ENCODE measurements at regions not wholly inside any gene's neighbourhood (a gene's known extent, or its start where the extent isn't known, plus 50 kb on each side); places are given as distances from the start of the nearest gene placed in this dataset.

DNA sequence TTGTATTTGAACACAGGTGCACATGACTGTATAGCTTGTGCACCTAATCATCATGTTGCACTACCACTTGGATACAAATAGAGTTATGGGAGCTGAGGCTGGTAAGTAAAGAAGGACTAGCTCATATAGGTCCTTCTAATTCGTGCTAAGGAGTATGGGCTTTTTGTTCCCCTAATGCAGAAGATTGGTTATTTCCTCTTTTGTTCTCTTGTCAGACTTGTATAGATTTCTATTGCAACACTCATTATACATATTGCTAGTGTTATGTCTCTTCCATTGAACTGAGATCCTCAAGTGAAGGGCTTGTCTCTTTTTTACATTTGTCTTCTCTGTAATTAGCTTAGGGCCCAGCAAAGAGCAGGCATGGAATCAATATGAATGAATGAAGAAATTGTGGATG, 54.1 kb upstream of the ARHGAP20 start:
- no peaks in the 10 kb centered on the region for H3K36me3 ChIP-seq (ENCODE audit: control insufficient read depth in 2 of 2, insufficient read depth in 1 of 2, low read length in 2 of 2)
- H3K4me3 ChIP-seq (ENCODE audit: low read depth, low read length) = no peak overlapping the region
- ChIA-PET CTCF (no interaction called here), POLR2A (no interaction called here)
- no peak overlapping the region for H3K27ac ChIP-seq (ENCODE audit: extremely low read depth, low read depth, low read length)
- H3K4me1 ChIP-seq (ENCODE audit: control insufficient read depth, insufficient read depth, low read length) = peaks cover 4% of the 10 kb centered on the region; the same call in 1 of the 2 replicates
- H3K9me3 ChIP-seq (ENCODE audit: control insufficient read depth, insufficient read depth, low read depth, low read length) = no peaks in the 10 kb centered on the region
- TF ChIP-seq YY1 (tag by site-specific recombination; IDR thresholded peaks at IDR 0.05) = no peak
- TF ChIP-seq, protein P1, sequence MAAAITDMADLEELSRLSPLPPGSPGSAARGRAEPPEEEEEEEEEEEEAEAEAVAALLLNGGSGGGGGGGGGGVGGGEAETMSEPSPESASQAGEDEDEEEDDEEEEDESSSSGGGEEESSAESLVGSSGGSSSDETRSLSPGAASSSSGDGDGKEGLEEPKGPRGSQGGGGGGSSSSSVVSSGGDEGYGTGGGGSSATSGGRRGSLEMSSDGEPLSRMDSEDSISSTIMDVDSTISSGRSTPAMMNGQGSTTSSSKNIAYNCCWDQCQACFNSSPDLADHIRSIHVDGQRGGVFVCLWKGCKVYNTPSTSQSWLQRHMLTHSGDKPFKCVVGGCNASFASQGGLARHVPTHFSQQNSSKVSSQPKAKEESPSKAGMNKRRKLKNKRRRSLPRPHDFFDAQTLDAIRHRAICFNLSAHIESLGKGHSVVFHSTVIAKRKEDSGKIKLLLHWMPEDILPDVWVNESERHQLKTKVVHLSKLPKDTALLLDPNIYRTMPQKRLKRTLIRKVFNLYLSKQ (tag by site-specific recombination; IDR thresholded peaks at IDR 0.05; ENCODE audit: borderline replicate concordance) = no peak
- TF ChIP-seq ZNF660 (tag by site-specific recombination; IDR thresholded peaks at IDR 0.05) = no peak

DNA sequence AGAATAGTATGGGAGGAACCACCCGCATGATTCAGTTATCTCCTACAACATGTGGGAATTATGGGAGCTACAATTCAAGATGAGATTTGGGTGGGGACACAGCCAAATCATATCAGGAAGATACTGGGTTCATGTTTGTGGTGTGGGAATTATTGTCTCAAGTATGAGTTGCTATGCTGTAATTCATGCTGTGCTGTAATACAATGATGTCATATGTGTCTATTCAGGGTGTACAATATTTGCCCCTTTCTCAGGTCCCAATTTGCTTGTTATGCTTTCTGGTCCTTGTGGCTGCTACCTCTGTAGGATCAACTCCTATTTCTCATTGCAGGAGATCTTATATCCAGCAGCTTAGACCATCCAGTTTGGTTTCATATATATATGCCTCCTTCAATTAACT, 52.2 kb upstream of the ARHGAP20 start:
- CTCF ChIA-PET = no interaction called here

DNA sequence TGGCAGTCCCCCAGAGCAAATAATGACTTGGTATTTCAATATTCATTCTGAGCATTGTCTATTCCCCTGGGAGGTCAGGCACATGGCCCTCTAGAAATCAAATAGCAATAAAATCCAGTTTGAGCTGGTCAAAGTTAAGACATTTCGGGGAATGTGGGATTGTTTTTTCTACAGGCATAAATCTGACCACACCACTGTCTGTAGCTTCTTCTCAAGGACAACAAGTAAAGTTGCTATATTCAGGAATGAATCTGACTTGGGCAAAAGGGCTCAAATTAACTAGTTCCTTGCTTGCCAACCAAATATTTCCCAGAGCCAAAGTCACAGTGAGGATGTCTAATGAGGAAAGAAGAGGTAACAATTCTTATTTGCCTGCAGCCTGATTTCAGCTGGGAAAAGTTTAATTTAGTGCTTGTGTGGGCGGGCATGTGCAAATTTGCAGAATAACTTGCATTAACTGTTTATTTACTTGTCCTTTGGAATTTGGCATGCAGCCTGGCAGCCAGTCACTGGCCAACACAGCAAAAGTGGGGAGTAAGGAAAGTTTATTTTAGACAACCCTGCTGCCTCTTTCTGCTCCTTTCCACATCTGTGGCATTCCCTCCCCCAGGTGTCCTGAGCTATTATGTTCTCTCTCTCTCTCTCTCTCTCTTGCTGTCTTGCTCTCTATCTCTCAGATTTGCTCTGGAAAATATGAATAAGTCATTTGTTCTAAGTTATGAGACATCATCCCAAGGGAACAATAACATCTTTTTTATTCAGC, 51.2 kb upstream of the ARHGAP20 start:
- H3K27ac ChIP-seq (ENCODE audit: extremely low read depth, low read depth, low read length) = no peak overlapping the region
- peaks cover 4% of the 10 kb centered on the region; the same call in 1 of the 2 replicates for H3K4me1 ChIP-seq (ENCODE audit: control insufficient read depth, insufficient read depth, low read length)
- H3K9me3 ChIP-seq (ENCODE audit: control insufficient read depth, insufficient read depth, low read depth, low read length) = no peaks in the 10 kb centered on the region
- POLR2A ChIA-PET = no interaction called here
- CTCF ChIA-PET = interaction anchor here (0.6 to 0.7 kb wide), 2 partner anchors 17 to 1112 kb away, joined by 3 read pairs; no protein-coding TSS in a partner anchor
- no peak overlapping the region for H3K4me3 ChIP-seq (ENCODE audit: low read depth, low read length)
- no peaks in the 10 kb centered on the region for H3K36me3 ChIP-seq (ENCODE audit: control insufficient read depth in 2 of 2, insufficient read depth in 1 of 2, low read length in 2 of 2)
- TF ChIP-seq ZNF501 (tag by site-specific recombination; IDR thresholded peaks at IDR 0.05) (no peak), ZNF302 (tag by site-specific recombination; IDR thresholded peaks at IDR 0.05; ENCODE audit: low read depth) (no peak), KLF1 (tag by site-specific recombination; IDR thresholded peaks at IDR 0.05) (no peak), ZNF155 (tag by site-specific recombination; IDR thresholded peaks at IDR 0.05) (no peak), ZNF549 (tag by site-specific recombination; IDR thresholded peaks at IDR 0.05) (no peak), WT1 (tag by site-specific recombination; IDR thresholded peaks at IDR 0.05) (peak; percentile 31; the same call in 1 of the 2 replicates), ZBTB8A (tag by site-specific recombination; IDR thresholded peaks at IDR 0.05) (no peak), YY1 (tag by site-specific recombination; IDR thresholded peaks at IDR 0.05) (no peak), ZFHX2 (tag by site-specific recombination; conservative IDR thresholded peaks at IDR 0.05) (peak; percentile 46; the same call in 1 of the 2 replicates), FEZF1 (tag by site-specific recombination; IDR thresholded peaks at IDR 0.05) (peak; percentile 43)
- TF ChIP-seq, protein P2, sequence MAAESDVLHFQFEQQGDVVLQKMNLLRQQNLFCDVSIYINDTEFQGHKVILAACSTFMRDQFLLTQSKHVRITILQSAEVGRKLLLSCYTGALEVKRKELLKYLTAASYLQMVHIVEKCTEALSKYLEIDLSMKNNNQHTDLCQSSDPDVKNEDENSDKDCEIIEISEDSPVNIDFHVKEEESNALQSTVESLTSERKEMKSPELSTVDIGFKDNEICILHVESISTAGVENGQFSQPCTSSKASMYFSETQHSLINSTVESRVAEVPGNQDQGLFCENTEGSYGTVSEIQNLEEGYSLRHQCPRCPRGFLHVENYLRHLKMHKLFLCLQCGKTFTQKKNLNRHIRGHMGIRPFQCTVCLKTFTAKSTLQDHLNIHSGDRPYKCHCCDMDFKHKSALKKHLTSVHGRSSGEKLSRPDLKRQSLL (tag by site-specific recombination; IDR thresholded peaks at IDR 0.05) = no peak
- TF ChIP-seq, protein P3, sequence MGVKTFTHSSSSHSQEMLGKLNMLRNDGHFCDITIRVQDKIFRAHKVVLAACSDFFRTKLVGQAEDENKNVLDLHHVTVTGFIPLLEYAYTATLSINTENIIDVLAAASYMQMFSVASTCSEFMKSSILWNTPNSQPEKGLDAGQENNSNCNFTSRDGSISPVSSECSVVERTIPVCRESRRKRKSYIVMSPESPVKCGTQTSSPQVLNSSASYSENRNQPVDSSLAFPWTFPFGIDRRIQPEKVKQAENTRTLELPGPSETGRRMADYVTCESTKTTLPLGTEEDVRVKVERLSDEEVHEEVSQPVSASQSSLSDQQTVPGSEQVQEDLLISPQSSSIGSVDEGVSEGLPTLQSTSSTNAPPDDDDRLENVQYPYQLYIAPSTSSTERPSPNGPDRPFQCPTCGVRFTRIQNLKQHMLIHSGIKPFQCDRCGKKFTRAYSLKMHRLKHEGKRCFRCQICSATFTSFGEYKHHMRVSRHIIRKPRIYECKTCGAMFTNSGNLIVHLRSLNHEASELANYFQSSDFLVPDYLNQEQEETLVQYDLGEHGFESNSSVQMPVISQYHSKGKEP (tag by site-specific recombination; IDR thresholded peaks at IDR 0.05) = peak; percentile 94
- TF ChIP-seq, protein P4, sequence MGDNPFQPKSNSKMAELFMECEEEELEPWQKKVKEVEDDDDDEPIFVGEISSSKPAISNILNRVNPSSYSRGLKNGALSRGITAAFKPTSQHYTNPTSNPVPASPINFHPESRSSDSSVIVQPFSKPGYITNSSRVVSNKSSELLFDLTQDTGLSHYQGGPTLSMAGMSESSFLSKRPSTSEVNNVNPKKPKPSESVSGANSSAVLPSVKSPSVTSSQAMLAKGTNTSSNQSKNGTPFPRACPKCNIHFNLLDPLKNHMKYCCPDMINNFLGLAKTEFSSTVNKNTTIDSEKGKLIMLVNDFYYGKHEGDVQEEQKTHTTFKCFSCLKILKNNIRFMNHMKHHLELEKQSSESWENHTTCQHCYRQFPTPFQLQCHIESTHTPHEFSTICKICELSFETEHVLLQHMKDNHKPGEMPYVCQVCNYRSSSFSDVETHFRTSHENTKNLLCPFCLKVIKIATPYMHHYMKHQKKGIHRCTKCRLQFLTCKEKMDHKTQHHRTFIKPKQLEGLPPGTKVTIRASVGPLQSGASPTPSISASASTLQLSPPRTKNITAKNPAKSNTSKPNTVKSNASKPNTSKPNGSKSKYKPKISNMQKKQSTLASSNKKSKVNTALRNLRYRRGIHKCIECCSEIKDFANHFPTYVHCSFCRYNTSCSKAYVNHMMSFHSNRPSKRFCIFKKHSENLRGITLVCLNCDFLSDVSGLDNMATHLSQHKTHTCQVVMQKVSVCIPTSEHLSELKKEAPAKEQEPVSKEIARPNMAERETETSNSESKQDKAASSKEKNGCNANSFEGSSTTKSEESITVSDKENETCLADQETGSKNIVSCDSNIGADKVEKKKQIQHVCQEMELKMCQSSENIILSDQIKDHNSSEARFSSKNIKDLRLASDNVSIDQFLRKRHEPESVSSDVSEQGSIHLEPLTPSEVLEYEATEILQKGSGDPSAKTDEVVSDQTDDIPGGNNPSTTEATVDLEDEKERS (tag by site-specific recombination; IDR thresholded peaks at IDR 0.05) = no peak

More for the DNA sequence above, 52.2 kb upstream of the ARHGAP20 start:
- POLR2A ChIA-PET = no interaction called here
- no peaks in the 10 kb centered on the region for H3K36me3 ChIP-seq (ENCODE audit: control insufficient read depth in 2 of 2, insufficient read depth in 1 of 2, low read length in 2 of 2)
- no peaks in the 10 kb centered on the region for H3K9me3 ChIP-seq (ENCODE audit: control insufficient read depth, insufficient read depth, low read depth, low read length)
- no peak for TF ChIP-seq ZNF155 (tag by site-specific recombination; IDR thresholded peaks at IDR 0.05)
- no peak for TF ChIP-seq ZNF623 (tag by site-specific recombination; IDR thresholded peaks at IDR 0.05)
- TF ChIP-seq ZNF350 (tag by site-specific recombination; IDR thresholded peaks at IDR 0.05) = no peak
- TF ChIP-seq ZNF837 (tag by site-specific recombination; IDR thresholded peaks at IDR 0.05) = no peak
- TF ChIP-seq, protein P5, sequence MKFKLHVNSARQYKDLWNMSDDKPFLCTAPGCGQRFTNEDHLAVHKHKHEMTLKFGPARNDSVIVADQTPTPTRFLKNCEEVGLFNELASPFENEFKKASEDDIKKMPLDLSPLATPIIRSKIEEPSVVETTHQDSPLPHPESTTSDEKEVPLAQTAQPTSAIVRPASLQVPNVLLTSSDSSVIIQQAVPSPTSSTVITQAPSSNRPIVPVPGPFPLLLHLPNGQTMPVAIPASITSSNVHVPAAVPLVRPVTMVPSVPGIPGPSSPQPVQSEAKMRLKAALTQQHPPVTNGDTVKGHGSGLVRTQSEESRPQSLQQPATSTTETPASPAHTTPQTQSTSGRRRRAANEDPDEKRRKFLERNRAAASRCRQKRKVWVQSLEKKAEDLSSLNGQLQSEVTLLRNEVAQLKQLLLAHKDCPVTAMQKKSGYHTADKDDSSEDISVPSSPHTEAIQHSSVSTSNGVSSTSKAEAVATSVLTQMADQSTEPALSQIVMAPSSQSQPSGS (tag by site-specific recombination; IDR thresholded peaks at IDR 0.05; ENCODE audit: low read depth) = peak; percentile 83
- TF ChIP-seq ZNF629 (tag by site-specific recombination; IDR thresholded peaks at IDR 0.05) = peak; percentile 61
- TF ChIP-seq, protein P6, sequence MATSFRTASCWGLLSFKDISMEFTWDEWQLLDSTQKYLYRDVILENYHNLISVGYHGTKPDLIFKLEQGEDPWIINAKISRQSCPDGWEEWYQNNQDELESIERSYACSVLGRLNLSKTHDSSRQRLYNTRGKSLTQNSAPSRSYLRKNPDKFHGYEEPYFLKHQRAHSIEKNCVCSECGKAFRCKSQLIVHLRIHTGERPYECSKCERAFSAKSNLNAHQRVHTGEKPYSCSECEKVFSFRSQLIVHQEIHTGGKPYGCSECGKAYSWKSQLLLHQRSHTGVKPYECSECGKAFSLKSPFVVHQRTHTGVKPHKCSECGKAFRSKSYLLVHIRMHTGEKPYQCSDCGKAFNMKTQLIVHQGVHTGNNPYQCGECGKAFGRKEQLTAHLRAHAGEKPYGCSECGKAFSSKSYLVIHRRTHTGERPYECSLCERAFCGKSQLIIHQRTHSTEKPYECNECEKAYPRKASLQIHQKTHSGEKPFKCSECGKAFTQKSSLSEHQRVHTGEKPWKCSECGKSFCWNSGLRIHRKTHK (tag by site-specific recombination; IDR thresholded peaks at IDR 0.05) = no peak
- peak; percentile 75 for TF ChIP-seq ZBTB21 (tag by site-specific recombination; IDR thresholded peaks at IDR 0.05)
- peaks cover 4% of the 10 kb centered on the region; the same call in 1 of the 2 replicates for H3K4me1 ChIP-seq (ENCODE audit: control insufficient read depth, insufficient read depth, low read length)
- no peak overlapping the region for H3K4me3 ChIP-seq (ENCODE audit: low read depth, low read length)
- no peak overlapping the region for H3K27ac ChIP-seq (ENCODE audit: extremely low read depth, low read depth, low read length)
